Inferior parietal cortex (tissue), 1 donor: ENCODE measurements at regions not wholly inside any gene's neighbourhood (a gene's known extent, or its start where the extent isn't known, plus 50 kb on each side); places are given as distances from the start of the nearest gene placed in this dataset.
"Not testable (repeated sequence)": the region's sequence is repeated elsewhere in the genome, so short reads cannot be mapped to it uniquely, and the experiment has no call there.

ENCODE experiments used
- DNase-seq: peaks from one replicate; pipeline ENCODE4 v3.0.0-alpha.2; 2016; ENCODE audit errors: extremely low spot score

DNA sequence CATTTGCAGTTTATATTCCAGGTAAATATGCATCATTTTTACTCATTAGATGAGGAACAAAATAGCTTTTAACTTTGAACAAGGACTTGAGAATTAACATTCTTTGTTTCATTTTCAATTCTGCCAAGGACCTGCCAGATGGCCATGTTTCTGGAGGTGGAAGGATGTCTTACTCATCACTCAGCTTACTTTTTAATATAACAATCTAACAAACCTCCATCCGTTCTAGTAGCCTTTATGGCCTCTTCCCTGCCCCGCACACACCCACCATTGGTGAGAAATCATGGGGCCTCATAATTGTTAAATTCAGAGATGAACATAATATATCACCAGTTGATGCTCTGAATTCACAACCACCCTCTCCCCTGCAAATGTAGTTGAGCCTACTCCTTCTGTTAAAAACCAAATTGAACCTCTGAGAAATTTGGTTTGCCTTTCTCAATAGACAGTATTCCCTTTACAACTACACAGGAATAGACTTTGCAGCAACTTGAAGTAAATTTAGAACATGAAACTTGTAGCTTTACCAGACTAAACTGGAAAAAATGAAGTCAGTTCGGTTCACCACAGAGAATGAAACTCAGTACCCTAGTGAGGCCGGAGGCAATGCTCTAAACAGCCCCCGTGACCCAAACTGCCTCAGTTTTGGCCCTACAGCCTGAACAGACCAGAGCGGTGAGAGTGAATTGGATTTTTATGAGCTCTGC is 50.1 kb upstream of the ACSL4 start:
- DNase-seq, result no peak

DNA sequence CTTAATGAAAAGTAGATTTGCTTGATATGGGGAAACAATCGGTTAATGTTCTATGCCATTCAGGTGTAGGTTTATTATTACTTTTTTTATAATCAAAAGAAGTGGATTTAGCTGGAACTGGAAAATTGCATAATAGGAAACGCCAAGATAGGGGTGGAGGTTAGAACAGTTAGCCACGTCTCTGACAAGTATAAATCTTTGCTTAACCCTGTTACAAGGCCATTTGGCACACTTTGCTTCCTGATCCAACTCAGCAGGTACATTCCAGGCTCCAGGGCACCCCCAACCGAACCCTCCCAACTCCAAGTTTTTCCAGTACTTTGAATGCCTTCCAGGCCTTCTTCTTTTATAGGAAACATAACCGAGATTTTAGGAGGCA is 50.6 kb upstream of the ACSL4 start:
- DNase-seq, result no peak

DNA sequence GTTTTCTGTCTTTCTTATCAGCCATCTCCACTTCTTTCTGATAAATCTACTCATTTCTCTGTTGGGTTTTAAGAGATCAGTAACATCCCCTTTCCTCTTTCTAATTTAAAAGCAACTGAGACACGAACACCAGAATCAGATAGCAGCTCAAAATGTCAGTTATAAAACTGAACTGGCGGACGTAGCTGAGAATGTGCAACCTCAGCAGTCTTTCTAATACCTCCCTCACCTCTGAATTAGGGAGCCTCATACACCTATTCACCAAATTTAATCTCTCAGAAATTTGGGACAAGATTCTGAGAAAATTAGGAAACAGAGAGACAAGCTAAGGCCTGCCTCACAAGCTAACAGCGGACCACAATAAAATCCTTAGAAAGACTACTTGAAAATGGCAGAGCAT is 52.0 kb upstream of the ACSL4 start:
- DNase-seq, result no peak

DNA sequence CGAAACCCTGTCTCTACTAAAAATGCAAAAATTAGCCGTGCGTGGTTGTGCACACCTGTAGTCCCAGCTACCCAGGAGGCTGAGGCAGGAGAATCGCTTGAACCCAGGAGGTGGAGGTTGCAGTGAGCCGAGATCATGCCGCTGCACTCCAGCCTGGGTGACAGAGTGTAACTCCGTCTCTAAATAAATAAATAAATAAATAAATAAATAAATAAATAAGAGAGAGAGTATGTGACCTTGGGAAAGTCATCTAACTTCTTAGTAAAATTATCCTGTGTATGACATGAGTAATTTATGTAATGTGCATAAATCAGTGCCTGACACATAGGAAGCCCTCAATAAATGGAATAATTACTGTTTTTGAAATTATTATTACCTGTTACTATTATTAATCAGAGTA is 57.5 kb upstream of the ACSL4 start:
- not testable (repeated sequence) for DNase-seq

GRCh38 chrX:109793191-109793590 is 60.1 kb upstream of the ACSL4 start:
- no peak for DNase-seq

DNA sequence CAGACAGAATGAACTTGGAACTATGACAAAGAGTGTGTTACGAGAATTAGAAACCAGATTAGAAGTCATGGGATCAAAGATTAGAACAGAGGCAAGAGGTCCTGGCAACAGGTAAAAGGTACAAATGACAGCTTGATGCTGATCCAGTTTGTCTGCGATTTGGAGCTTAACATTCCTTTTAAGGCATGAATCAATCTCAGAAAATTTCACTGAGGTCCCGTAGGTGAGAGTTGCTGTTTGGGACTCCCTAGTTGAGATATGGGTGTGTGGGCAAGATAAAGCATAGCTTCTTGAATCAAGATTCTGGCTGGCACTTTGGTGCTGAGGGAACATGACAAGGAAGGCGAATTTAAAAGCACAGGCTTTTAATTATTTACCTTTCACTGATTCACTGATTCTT is 62.6 kb upstream of the ACSL4 start:
- DNase-seq, result no peak

DNA sequence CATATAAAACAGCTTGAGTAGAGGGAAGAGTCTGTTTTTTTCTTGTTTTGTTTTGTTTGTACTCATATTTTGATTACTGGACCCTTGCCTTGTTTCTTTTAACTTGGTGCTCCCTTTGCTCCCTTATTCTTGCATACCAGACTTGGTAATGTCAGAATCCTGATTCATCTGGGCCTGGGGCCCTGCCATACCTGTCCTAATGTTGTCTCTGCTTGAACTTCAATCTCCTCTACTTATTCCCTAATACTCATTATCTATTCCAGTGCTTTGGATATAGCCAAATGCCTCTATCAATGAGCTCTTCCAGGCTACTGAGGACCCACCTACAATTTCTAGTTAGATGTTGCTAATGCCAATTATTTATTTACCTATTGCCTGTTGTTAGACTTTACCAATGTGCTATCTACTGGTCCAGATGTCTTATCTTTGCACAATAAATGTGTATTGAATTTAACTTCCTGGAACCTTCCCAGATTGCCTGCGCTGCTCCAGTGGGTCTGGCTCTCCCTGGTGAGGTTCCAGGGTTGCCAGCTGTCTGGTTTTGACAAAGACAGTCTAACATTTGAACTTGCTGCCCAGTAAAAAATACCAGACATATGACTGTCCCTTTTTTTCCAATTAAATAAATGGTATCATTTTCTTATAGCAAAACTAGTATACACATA is 64.4 kb upstream of the ACSL4 start:
- no peak for DNase-seq

DNA sequence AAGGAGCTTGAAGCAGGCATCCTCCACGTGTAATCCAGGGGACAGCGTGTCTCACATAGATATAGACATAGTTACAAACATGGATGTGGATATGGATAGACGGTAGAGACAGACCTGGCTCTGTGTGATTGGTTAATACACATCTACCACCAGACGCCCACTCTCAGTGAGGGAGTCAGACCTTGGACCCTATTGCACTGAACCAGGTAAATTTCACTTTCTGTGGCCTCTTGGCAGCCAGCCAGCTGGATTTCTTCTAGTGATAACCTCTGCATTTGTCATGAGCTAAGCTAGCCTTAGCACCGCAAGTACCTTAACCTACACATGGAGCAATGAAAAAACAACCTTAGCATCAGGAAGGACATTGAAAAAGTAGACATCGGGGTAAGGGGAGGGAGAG is 79.2 kb upstream of the ACSL4 start:
- DNase-seq, result no peak

- no peak for DNase-seq
Observed at GRCh38 chrX:109813236-109813635, 80.2 kb upstream of the ACSL4 start.

DNA sequence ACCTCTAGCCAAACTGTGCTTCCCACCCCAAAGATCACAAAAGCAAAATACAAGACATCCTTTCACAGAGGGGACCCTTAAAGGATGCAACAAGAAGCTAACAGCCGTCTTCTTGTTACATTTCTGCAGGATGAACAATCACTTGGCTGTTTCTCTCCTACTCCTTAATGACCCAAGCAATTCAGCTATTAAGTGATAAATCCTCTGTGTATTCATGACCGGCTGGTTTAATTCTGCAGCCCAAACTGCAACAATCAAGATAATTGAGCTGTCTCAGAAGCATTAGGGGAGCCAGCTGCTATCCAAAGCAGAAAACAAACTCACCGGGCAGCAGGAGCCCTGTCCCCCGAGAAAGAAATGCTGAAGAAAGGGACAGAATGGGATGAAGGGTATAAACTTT is 85.9 kb upstream of the ACSL4 start:
- no peak for DNase-seq

DNA sequence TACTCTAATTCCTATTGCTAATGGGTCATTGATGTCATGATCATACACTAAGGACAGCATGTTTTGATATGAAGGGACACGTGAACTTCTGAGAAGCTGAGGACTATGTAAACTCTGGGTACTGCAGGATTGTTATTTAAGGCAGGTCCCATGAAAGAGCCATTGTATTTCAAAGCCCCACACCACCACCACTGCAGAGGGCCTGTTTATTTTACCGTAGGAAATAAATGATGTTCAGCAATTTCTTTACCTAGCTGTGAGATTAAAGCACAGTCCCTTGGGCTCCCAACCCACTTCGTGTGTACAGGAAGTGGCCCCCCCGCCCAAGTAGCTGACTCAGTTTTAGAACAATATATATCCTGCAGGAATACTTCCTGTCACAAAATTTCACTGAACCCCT is 89.8 kb upstream of the ACSL4 start:
- DNase-seq, result no peak

- DNase-seq, result no peak
Observed at GRCh38 chrX:109826954-109827708, 94.1 kb upstream of the ACSL4 start.

DNA sequence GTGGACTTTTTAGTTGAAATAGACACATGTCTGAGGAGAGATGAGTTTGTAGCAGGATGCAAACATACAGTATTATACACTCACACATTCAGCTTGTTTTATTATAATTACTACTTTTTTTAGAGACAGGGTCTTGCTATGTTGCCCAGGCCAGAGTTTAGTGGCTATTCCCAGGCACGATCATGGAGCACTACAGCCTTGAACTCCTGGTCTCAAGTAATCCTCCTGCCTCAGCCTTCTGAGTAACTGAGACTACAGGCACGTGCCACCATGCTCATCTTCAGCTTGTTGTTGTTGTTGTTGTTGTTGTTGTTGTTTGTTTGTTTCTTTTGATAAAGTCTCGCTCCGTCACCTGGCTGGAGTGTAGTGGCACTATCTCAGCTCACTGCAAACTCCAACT is 94.7 kb upstream of the ACSL4 start:
- DNase-seq, result no peak

DNA sequence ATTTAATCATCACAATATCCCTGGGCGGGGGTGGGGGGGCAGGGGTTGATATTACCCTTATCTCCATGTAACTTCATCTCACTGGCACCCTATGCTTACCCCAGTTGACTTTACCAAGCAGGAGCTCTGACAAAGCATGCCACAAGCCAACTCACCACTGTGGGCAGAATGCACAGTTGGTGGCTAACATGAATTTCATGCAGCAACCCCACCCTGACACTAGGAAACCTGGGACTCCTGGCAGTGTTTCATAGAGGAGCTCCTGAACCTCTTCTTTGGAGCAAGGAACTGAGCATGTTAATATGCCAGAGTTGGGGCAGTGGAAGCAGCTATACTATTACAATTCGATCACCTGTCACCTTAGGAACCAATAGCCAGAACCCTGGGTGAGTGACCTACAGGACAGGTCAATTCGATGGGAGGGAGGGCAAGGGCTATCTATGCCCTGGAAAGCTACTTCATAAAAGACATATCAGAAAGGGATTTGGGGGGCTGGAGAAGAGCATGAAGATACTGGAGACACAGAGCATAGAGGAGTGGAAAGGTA is 97.2 kb upstream of the ACSL4 start:
- no peak for DNase-seq

DNA sequence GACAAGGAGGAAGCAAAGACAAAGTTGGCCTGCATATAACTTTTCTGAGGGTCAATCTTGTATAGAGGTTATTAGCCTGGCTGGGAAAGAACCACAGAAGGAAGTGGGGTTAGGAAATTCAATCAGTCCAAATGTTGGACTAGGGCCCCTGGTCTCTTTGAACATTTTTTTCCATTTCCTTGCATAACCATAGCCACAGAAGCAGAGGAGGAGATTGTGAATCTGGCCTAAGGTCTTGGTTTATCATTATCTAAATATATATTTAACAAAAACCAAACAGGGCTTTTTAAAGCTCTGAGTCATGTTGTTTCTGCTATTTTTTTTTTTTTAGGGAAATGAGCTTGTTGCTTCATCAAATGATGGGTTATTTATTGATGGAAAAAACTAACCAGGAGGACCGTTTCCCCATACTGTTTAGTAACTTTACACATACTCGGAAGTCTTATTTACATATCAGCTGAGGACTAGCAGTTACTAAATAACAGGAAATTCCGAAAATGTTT is 97.7 kb upstream of the ACSL4 start:
- DNase-seq, result no peak

GRCh38 chrX:109831326-109831985 is 98.4 kb upstream of the ACSL4 start:
- no peak for DNase-seq

GRCh38 chrX:109839694-109840567 is 106.9 kb upstream of the ACSL4 start:
- DNase-seq, result no peak

DNA sequence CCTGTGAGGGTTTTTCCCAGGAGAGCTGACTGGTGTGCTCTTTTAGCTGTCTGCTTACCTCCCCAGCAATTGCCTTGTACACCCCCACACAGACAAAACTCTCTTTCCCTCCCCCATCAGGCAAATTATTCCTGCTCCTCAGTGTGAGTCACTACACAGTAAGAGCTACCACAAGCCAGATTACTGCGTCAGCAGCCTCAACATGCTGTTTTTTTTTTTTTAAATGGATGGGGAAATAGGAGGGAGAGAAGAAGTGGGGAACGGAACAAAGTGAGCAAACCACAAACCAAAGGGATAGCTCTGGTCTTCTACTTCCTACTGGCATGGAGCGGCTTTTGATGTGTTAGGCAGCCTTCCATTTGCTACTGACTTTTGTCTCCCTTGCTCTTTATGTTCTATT is 107.5 kb upstream of the ACSL4 start:
- peak; percentile 29 for DNase-seq

- no peak for DNase-seq
Observed at GRCh38 chrX:109841257-109841656, 108.2 kb upstream of the ACSL4 start.

- no peak for DNase-seq
Observed at GRCh38 chrX:109841869-109842579, 109.0 kb upstream of the ACSL4 start.
